HG02588 (cell line): ENCODE measurements at regions not wholly inside any gene's neighbourhood (a gene's known extent, or its start where the extent isn't known, plus 50 kb on each side); places are given as distances from the start of the nearest gene placed in this dataset.
"Not testable (repeated sequence)": the region's sequence is repeated elsewhere in the genome, so short reads cannot be mapped to it uniquely, and the experiment has no call there.

Source experiments
- ATAC-seq: cut with Tn5 transposase; IDR thresholded peaks from one replicate; pipeline ENCODE4 v1.9.1; 2021; ENCODE audit warnings: mild to moderate bottlenecking, moderate library complexity; ENCODE audit not compliant: unreplicated experiment

GRCh38 chr6:155660251-155660977 is 204.8 kb upstream of the NOX3 start:
- ATAC-seq: no peak

- ATAC-seq: no peak
Measured at GRCh38 chr6:155656024-155656423, 200.4 kb upstream of the NOX3 start.

GRCh38 chr6:155654474-155654873 is 198.8 kb upstream of the NOX3 start:
- ATAC-seq: no peak

- no peak for ATAC-seq
Measured at GRCh38 chr6:155648301-155648700, 192.7 kb upstream of the NOX3 start.

- no peak for ATAC-seq
Measured at GRCh38 chr6:155647354-155647753, 191.7 kb upstream of the NOX3 start.

GRCh38 chr6:155646443-155646842 is 190.8 kb upstream of the NOX3 start:
- no peak for ATAC-seq

GRCh38 chr6:155645325-155645724 is 189.7 kb upstream of the NOX3 start:
- no peak for ATAC-seq

GRCh38 chr6:155641603-155642002 is 186.0 kb upstream of the NOX3 start:
- no peak for ATAC-seq

- ATAC-seq: no peak
Measured at GRCh38 chr6:155638200-155638599, 182.6 kb upstream of the NOX3 start.

GRCh38 chr6:155635416-155635815 is 179.8 kb upstream of the NOX3 start:
- no peak for ATAC-seq

GRCh38 chr6:155630085-155630484 is 174.4 kb upstream of the NOX3 start:
- no peak for ATAC-seq

- ATAC-seq: no peak
Measured at GRCh38 chr6:155629652-155630051, 174.0 kb upstream of the NOX3 start.

- peak; percentile 94 for ATAC-seq
Measured at GRCh38 chr6:155628306-155628705, 172.7 kb upstream of the NOX3 start.

GRCh38 chr6:155627722-155628212 is 172.1 kb upstream of the NOX3 start:
- not testable (repeated sequence) for ATAC-seq

- ATAC-seq: no peak
Measured at GRCh38 chr6:155623450-155624178, 168.0 kb upstream of the NOX3 start.

GRCh38 chr6:155614606-155615005 is 159.0 kb upstream of the NOX3 start:
- no peak for ATAC-seq

GRCh38 chr6:155611742-155612141 is 156.1 kb upstream of the NOX3 start:
- ATAC-seq: no peak

GRCh38 chr6:155604991-155605390 is 149.4 kb upstream of the NOX3 start:
- no peak for ATAC-seq

- ATAC-seq: no peak
Measured at GRCh38 chr6:155599561-155599960, 143.9 kb upstream of the NOX3 start.

GRCh38 chr6:155599160-155599559 is 143.5 kb upstream of the NOX3 start:
- ATAC-seq: no peak

- no peak for ATAC-seq
Measured at GRCh38 chr6:155595284-155595683, 139.6 kb upstream of the NOX3 start.

GRCh38 chr6:155591741-155592140 is 136.1 kb upstream of the NOX3 start:
- ATAC-seq: no peak
